T-helper 9 cell (primary cell): ENCODE measurements at regions not wholly inside any gene's neighbourhood (a gene's known extent, or its start where the extent isn't known, plus 50 kb on each side); places are given as distances from the start of the nearest gene placed in this dataset.

Experiments
- DNase-seq: peaks from one replicate; pipeline ENCODE4 v3.0.0-alpha.2; 2020

GRCh38 chr1:61520401-61520800 is 204.5 kb downstream of the TM2D1 start:
- no peak for DNase-seq

DNA sequence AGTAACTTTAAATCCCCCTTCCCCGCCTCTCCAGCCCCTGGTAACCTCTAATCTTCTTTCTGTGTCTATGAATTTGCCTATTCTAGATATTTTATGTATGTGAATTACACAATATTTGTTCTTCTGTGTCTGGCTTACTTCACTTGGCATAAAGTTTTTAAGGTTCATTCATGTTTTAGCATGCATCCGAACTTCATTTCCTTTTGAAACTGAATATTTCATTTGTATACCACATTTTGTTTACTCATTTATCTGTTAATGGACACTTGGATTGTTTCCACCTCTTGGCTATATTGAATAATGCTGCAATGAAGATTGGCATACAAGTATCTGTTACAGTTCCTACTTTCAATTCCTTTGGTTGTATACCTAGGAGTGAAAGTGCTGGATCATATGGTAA is 205.3 kb downstream of the TM2D1 start:
- no peak for DNase-seq

DNA sequence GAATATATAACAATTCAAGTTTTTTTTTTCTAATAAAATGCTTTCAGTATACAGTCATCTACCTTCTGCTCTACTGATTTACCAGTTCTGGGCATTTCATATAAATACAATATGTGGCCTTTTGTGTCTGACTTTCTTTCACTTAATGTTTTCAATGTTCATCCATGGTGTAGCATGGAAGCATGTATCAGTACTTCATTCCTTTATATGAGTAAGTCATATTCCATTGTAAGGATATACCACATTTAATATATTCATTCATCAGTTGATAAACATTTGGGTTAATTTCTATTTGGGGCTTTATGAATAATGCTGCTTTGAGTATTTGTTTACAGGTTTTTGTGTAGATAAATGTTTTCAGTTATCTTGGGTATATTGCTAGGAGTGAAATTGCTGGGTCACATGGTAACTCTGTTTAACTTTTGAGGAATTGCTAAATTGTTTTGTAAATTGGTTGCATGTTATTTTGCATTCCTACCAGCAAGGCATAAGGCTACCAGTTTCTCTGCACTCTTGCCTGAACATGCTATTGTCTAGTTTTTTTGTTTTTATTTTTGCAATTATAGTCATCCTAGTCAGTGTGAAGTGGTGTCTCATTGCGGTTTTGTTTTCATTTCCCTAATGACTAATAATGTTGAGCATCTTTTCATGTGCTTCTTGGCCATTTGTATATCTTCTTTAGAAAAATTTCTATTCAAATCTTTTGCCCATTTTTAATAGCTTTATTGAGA is 206.1 kb downstream of the TM2D1 start:
- DNase-seq = no peak

GRCh38 chr1:61517345-61517744 is 207.6 kb downstream of the TM2D1 start:
- DNase-seq = no peak

DNA sequence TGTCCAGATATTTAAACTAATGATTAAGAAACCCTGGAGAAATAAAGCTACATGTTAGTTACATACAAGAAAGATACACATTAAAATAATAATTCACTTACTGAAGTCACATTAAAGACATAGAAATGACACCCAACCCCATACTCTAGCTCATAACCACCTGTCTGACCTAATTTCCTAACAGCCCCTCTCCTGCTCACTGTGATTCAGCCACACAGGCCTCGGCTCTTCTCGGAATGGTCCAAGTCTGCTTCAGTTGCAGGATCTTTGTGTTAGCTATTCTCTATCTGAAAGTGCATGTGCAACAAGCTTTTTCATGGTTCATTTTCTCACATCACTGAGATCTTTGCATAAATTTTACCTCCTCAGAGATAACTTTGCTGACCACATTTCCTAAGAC is 209.8 kb downstream of the TM2D1 start:
- no peak for DNase-seq
